ENCODE measurements at regions not wholly inside any gene's neighbourhood (a gene's known extent, or its start where the extent isn't known, plus 50 kb on each side); places are given as distances from the start of the nearest gene placed in this dataset.

DNA sequence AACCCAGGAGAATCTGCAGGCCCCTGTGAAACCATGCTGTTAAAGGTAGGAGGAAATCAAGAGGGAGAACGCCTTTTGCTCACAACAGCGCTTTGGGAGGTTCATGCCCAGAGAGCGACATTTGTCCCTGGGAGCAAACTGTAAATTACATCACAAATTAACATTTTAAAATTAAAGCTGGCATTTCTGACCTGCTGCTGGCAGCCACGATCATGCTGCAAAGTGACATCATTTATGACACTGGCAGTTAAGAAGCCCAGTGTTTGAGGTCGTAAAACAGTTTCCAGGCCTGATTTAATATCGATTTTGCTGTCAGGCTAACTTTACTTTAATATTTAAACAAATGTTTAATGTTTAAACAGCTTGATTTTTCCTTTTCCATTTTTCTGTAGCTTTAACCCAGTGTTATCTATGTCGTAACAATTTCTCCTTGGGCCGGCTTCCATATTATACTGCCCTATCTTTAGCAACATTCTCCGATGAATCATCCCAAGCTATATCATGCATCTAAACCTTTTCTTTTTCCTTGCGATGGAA is 86.5 kb upstream of the NPVF start:
- intact Hi-C loops (cut with micrococcal nuclease): no loop called here

DNA sequence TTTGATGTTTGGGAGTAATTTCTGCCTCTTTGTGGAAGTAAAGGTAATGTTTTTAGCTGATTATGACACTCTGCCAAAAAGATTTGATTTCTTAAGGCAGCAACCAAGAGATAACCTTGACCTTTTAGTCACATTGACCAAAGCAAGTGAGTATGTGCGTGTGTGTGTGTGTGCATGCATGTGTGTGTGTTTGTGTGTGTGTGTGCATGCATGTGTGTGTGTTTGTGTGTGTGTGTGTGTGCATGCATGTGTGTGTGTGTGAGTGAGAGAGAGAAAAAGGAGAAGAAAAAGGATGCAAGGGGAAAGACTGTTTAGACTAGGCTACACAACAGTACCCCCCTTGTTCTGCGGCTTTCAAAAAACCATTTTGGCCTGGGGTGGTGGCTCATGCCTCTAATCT is 88.1 kb upstream of the NPVF start:
- intact Hi-C loops (cut with micrococcal nuclease): no loop called here

DNA sequence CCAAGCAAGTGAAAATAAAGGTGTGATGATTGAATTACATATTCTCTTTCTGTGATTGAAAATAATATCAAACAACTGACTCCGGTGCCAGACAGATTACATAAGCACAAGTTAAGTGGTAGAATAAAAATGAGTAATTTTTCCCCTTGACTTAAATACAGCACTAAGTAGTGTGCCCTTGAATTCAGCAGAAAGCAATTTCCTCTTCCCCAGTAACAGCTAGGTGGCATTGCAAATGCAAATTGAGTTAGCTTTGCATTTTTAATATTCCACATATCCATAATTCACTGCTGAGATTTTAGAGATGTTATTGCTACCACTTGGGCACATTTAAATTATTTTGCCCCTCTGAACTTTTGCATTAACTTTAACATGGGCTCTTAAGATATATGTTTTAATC is 89.8 kb upstream of the NPVF start:
- intact Hi-C loops (cut with micrococcal nuclease): no loop called here

DNA sequence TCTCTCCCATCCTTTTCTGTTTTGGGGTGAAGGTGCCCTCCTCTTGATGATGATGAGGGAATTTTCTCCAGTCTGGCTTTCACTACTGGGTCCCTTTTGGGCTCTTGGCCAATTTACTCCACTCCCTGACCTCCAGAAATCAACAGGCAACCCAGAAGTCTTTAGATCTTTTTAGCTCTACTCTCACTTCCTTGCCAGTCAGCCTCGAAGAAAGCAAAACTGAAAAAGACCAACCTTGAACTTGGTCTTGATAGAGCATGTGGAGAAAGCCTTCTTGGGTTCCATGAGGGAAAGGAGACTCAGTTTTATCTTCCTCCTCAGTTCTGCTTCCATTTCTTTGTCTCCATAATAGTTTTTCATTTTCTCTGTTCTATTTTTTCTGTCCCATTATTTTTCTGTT is 91.4 kb upstream of the NPVF start:
- intact Hi-C loops (cut with micrococcal nuclease): no loop called here

DNA sequence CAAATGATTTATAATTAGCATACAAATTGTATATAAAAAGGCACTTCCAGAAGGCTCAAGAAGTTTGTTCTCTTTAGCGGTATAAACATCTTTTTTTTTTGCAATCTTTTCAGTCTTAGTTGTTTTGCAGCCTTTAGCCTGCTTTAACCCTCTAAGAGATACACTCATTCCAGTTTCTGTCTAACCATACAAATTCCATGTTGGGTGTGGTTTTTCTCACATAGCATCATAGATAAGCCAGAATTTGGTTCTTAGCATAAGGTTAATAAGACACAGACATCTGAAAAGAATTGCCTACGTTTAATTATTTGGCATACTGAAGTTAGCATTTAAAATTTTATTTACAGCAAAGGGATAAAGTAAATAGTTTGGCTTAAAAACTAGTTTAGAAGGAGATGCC is 92.5 kb upstream of the NPVF start:
- intact Hi-C loops (cut with micrococcal nuclease): no loop called here

DNA sequence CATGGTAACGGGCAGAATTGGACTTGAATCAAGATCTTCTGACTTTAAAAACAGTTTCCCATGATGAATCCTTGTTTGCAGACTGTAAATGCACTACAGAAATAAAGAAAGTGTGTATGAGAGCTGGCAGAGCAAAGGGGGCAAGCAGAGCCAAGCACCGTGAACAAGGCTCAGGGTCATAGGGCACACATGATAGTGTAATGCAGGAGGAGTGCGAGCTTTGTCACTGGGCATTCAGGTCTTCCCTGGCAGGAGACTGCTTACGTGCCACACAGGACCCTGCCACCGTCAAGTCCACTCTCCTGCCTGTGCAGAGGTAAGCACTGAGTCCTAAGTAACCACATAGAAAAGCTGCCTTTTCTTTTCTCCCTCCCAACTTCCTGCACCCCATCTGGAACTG is 93.1 kb upstream of the NPVF start:
- intact Hi-C loops (cut with micrococcal nuclease): no loop called here

DNA sequence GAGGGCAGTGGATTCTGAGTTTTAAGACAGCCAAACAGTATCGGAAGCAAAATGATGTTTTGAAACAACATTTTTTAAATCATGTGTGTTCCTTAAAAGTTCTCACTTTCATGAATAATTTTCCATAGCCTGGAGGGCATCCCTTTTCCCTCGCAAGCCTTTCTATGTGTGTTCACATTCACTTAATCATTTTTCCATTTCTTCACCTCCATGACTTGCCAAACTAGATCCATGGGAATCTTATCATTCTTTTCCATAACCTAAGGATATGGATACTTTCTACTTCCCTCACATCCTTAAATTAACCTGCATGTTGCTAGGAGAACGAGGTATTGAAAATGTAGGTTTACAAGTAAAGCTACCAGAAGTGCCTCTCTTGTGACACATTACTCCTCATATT is 94.2 kb upstream of the NPVF start:
- intact Hi-C loops (cut with micrococcal nuclease): no loop called here

DNA sequence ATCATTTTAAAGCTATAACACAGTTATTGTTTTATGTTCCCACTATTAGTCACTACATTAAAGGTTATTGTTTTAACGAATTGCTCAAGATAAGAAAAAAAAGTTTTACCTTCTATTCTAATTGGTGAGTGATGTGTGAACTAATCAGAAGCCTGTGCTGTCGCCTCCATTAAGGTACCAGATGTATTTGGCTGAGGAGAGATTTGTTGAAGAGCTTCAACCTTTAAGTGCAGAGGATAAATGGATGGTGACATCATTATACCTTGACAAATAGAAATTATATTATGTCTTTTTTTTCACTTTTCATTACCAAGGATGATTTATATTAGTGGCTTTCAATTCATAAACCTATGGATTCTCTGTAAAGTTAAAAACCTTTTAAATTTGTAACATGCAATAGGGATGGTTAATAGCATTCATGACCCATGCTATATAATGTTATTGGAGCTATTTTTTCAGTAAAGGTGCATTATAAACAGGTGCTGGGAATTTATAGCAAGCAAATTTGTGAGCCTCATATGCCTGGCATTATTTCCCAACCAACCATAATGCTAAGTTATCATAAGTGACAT is 97.0 kb upstream of the NPVF start:
- intact Hi-C loops (cut with micrococcal nuclease): no loop called here

DNA sequence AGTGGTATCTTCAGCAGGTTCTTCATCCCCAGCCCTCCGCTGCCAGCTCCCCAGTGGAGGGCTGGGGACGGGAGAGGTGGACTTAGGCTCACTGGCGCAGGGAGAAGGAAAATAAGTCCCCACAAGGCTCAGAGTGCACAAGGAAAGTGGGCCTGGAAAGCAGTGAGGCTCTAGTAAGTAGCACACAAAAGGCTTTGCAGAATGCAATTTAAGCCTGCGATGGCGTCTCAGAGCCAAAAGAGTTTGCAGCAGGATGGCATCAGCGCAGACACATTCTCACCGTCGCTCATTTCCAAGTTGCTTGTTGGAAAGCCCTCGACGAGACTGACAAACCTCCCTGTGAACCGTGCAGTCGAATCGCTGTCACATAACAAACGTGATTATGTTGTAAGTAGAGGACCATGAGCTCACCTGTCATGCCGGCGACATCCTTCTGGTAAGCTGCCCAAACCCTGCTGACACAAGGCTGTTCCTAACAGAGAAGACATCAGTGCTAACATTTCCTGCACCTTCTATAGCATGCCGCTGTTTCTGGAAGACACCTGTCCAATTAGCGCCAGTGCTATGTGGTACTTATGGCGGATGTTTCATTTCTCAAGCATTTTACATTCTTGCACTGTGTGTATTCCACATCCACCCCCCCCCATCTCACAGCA is 98.3 kb upstream of the NPVF start:
- intact Hi-C loops (cut with micrococcal nuclease): no loop called here

DNA sequence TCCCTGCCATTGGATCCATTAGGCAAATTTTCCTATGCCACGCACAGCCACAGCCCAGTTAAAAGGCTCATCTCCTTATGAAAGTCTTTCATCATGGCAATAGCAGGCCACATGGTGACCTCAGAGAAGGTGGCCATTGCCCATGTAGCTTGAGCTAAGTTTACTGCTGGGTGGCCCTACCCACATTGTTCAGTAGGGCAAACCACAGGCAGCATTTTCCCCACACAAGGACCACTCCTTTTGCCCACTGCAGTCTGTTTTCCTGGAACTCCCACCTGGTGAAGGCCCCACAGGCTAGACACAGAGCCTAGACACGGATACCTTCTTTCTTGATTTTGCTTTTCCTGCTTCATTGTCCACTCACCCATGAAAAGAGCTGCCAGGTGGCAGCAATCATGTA is 101.5 kb upstream of the NPVF start:
- intact Hi-C loops (cut with micrococcal nuclease): no loop called here

DNA sequence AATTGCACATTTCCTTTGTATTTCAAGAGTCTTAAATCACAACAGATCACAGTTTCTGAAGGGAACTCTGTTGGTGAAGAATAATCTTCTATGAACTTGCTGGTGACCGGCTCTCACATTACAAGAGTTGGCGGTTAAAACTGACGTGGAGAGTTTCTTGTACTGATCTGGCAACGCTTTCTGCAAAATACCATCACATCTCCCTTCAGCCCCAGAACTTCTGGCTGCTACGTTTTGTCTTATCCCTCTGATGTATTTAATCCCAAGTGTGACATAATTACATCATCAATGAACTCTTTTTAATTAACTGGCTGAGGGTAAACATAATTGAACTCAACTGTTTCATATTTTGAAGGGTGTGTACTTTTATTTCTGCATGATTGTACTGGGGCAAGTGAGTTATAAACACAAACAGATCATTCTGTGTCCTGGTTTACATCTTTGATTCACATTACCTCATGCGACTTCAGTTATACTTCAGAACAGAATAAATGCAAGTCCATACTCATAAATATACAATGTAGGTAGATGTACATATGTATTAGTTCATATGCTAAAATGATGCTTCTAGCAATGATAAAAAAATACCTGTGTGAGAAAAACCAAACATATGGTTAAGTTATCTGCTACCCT is 105.1 kb upstream of the NPVF start:
- intact Hi-C loops (cut with micrococcal nuclease): no loop called here

DNA sequence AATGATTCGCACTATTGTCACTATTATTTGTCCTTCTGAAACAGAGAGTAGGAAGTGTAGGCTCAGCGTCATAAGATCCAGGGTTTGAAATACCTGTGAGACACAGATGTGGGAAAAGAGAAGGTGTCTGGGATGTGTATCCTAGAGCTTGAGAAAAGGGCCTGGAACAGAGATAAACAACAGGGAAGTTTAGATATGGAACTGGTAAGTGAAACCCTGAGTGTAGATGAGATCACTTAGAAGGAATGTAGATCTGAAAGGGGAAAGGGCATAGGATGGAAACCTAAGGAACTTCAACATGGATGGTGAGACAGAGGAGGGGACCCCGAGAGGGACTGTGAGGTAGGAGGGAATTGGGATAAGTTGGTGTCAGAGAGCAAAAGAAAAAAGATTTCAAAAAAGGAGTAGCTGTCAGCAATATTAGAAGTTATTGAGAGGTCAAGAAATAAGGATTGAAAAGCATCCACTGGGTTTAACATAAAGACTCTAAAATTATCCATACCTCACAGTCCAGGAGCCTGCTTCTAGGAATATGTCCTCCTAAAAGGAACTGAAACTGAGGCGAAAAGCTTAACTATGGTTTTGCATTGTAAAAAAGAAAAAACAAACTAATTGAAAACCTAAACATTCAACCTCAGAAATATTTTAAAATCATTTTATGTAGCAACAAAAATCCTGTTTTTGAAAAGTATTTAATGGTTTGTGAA is 119.2 kb upstream of the NPVF start:
- intact Hi-C loops (cut with micrococcal nuclease): no loop called here

DNA sequence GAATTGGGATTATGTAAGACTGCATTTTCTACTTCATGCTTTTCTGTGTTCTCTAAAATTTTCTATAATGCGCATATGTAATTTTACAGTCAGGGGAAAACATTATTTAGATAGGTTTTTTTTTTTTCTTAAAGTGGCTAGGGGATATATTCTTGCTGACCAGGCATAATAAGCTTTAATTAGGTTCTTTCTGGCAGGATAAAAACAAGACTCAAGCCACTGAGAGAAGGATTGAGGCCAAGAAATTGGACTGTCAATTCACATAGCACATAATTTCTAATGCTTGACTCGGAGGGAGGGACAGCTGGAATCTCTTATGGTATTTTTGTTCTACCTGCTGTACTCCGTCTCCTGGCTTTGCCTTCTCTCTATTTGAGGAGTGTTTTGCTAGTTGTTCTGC is 119.8 kb upstream of the NPVF start:
- intact Hi-C loops (cut with micrococcal nuclease): no loop called here

DNA sequence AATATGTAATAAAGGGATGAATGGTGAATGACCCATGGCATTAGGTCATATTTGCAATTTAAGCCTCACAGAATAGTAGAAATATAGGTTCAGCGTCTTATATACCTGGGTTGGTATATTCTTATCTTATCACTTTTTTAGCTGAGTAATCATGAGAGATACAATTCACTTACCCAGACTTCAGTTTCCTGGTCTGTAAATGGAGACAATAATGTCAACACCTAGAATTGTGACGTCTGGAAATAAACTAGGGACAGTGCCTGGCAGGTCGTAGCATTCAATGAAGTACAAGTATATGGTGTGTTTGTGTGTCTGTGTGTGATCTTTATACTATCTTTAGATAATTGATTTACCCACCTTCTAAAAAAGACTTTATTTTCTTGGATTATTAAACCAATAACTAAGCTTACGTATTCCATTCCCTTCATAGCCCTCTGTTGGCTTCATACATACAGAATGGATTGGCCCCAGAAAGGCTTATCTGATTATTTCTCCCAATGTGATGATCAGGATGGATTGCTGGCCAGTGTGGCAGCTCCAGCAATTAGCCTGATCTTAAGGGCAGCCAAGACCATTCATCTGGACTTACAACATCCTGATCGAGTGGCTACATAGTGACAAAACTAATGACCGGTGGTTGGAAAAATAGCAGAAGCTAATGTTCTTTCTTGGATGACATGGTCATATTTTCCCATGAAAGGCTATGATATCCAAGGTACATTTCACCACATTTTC is 121.2 kb upstream of the NPVF start:
- intact Hi-C loops (cut with micrococcal nuclease): no loop called here

DNA sequence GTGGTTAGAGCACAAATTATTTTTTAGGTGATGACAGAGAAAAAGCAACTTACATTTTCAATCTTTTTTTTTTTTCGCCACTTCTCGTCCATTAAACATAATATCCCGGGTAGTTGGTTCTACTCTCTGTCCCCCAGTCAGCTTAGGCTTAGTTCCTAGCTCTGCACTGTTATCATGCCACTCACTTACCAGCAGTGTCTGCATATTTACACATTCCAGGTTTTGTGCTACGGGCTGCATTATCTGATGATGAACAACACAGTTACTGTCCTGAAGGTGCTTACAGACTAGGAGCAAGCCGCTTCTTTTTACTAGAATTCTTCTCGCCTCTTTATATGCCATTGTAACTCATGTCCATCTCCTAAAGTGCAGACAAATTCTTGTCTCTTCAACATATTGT is 121.8 kb upstream of the NPVF start:
- intact Hi-C loops (cut with micrococcal nuclease): no loop called here

DNA sequence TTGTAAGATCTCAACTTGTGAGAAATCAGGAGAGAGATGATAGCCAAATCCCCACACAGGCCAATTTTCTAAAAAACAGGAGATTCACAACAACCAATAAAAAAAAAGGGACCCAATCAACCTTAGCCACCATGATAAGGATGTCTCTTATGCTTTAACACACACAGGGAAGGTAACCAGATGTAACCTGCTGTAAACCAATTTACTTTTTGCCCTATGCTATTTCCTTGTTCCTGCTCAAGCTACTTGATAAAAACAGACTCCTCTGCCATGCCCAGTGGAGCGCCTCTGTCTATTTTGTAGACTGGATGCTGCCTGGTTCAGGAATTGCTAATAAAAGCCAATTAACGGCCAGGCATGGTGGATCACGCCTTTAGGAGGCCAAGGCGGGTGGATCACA is 123.5 kb upstream of the NPVF start:
- intact Hi-C loops (cut with micrococcal nuclease): no loop called here

DNA sequence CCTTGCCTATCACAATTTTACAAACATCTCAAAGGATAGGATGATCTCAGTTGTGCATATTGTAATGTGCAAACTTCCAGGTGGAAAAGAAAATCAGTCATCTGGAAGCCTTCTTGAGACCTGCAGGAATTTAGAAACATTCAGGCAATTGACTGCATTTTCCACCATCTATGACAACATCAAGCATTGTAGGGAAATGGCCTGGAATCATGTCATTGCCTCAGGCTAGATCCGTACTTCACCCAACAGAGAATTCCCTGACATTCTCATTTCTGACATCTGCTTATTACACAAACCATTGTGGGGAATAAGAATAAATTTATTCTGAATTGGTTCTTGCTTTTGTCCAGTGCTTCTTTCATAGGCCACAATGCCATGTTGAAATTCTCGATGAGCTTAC is 124.9 kb upstream of the NPVF start:
- intact Hi-C loops (cut with micrococcal nuclease): no loop called here

DNA sequence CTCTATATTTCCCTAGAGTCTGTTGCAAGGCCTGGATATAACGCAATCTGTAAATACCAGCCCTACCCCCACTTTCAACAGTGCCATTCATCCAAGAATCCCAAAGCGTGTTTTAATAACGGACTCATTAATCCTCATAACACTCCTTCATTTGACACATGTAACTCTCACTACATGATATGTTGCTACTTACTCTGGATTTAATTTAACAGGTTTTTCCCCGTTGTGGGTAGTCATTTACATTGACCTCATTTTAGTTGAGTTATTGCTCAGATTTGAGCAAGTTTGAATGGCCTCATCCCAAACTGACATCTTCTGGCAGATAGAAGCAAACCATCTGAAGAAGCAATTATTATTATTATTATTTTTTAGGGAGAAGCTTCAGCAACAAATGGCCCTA is 125.4 kb upstream of the NPVF start:
- intact Hi-C loops (cut with micrococcal nuclease): no loop called here

DNA sequence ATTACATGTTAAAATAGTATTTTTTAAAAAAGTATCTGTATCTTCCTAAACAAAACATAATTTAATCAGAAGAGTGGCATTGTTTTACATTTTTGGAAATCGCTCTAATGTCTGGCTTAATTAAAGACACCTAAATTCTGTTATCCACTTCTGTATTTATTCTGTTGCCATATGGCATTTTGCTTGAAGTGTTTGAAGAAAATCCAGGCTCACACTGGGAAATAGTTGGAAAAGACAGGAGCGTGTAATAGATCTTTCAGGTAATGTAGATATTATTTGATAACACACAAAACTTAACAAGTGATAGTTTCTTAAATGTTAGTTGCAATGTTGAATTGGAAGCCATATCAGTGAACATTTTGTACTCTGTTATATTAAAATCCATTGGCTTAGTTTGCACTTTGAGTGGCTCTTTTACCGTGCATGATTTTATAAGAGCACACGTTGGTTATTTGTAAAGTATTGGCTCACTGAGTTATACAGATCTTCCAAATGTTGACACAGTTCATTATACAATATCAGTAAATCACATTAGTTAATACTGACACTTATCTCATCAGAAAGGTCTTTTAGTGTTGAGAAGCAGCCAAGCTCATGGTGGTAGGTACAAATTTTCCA is 128.4 kb upstream of the NPVF start:
- intact Hi-C loops (cut with micrococcal nuclease): no loop called here

DNA sequence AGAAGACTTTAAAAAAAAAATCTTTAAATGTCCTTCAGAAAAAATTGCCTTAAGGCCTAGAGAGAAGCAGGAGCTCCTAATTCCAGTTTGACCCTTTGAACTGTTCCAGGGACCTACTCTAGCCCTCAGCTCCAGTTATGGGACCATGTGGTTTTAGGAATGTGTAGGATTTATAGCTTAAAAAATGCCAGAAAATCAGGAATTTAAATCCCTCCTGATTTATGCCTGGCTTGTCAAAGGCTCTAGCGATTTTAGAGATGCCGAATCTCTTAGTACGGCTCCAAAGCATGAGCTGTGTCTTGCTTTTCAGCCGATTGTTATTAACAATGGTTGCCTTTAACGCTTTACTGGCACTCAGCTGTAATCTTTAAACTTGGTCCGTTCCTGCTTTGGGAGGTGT is 130.6 kb upstream of the NPVF start:
- intact Hi-C loops (cut with micrococcal nuclease): no loop called here

DNA sequence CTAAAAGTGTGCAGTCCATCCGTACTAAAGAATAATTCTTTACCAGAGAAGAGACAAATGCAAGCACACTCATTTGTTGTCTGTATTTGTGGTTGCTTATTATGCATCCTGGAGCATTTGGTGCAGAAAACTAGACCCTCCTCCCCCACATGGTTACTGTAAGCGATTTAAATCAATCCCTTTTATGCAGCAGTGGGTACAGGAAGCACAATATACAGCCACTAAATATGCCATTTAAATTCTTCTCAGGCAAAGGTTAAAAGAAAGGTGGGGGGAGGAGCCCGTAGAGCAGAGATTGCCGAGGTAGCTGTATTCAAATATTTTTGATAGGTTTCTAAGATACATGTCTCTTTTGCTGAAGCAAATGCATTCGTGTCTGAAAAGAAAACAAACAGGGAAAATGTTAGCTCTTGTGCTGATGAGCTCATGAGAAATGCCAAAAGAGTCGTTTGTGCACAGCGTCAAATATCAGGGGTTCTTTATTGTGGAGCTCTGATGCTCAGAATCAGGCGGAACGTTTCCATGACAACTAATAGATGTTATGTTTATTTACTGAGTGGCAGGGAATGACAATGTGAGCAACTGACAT is 131.3 kb upstream of the NPVF start:
- intact Hi-C loops (cut with micrococcal nuclease): no loop called here
